ENCODE measurements at regions not wholly inside any gene's neighbourhood (a gene's known extent, or its start where the extent isn't known, plus 50 kb on each side); places are given as distances from the start of the nearest gene placed in this dataset.

- no peak for DNase-seq
- no peaks in the 10 kb centered on the region for H3K36me3 ChIP-seq (replicated peaks; ENCODE audit: insufficient read depth, low read length)
- H3K9ac ChIP-seq (ENCODE audit: low read length): no peak overlapping the region
- no peak overlapping the region for H3K4me2 ChIP-seq (ENCODE audit: low read depth, low read length)
- H3K27me3 ChIP-seq (replicated peaks; ENCODE audit: insufficient read depth, low read length): no peaks in the 10 kb centered on the region
- H2AFZ ChIP-seq (ENCODE audit: low read length): no peak overlapping the region
- no peak overlapping the region for H3K4me3 ChIP-seq (ENCODE audit: low read length)
- no peaks in the 10 kb centered on the region for H3K9me3 ChIP-seq (replicated peaks; ENCODE audit: insufficient read depth, low read length)
- H3K9me2 ChIP-seq (replicated peaks; ENCODE audit: insufficient read depth, low read length): no peaks in the 10 kb centered on the region
- TF ChIP-seq EZH2phosphoT487 (IDR thresholded peaks at IDR 0.05; ENCODE audit: low read length) (no peak), CTCF (IDR thresholded peaks at IDR 0.05; ENCODE audit: low read length) (no peak), EZH2 (optimal IDR thresholded peaks at IDR 0.05; ENCODE audit: low read depth, low read length) (no peak)
- H4K20me1 ChIP-seq (ENCODE audit: insufficient read depth, low read length): no peaks in the 10 kb centered on the region
- no peaks in the 10 kb centered on the region for H3F3A ChIP-seq (ENCODE audit: insufficient read depth, low read length)
- no peak overlapping the region for H3K27ac ChIP-seq (ENCODE audit: low read length)
- no peaks in the 10 kb centered on the region for H3K79me2 ChIP-seq (ENCODE audit: low read length)
- peaks cover 11% of the 10 kb centered on the region for H3K4me1 ChIP-seq (ENCODE audit: low read length)
Observed at GRCh38 chr6:12228447-12229146, 61.6 kb upstream of the EDN1 start.

- H3F3A ChIP-seq (ENCODE audit: insufficient read depth, low read length): no peaks in the 10 kb centered on the region
- H3K4me2 ChIP-seq (ENCODE audit: low read depth, low read length): no peak overlapping the region
- H3K9ac ChIP-seq (ENCODE audit: low read length): no peak overlapping the region
- no peaks in the 10 kb centered on the region for H3K9me2 ChIP-seq (replicated peaks; ENCODE audit: insufficient read depth, low read length)
- H3K4me1 ChIP-seq (ENCODE audit: low read length): peaks cover 18% of the 10 kb centered on the region
- H3K27me3 ChIP-seq (replicated peaks; ENCODE audit: insufficient read depth, low read length): no peaks in the 10 kb centered on the region
- H3K79me2 ChIP-seq (ENCODE audit: low read length): no peaks in the 10 kb centered on the region
- H4K20me1 ChIP-seq (ENCODE audit: insufficient read depth, low read length): no peaks in the 10 kb centered on the region
- no peak overlapping the region for H3K27ac ChIP-seq (ENCODE audit: low read length)
- no peak overlapping the region for H2AFZ ChIP-seq (ENCODE audit: low read length)
- DNase-seq: no peak
- H3K4me3 ChIP-seq (ENCODE audit: low read length): no peak overlapping the region
- no peaks in the 10 kb centered on the region for H3K36me3 ChIP-seq (replicated peaks; ENCODE audit: insufficient read depth, low read length)
- TF ChIP-seq CTCF (IDR thresholded peaks at IDR 0.05; ENCODE audit: low read length) (no peak), EZH2phosphoT487 (IDR thresholded peaks at IDR 0.05; ENCODE audit: low read length) (no peak), EZH2 (optimal IDR thresholded peaks at IDR 0.05; ENCODE audit: low read depth, low read length) (no peak)
- H3K9me3 ChIP-seq (replicated peaks; ENCODE audit: insufficient read depth, low read length): no peaks in the 10 kb centered on the region
Observed at GRCh38 chr6:12229332-12229731, 60.8 kb upstream of the EDN1 start.

- Histone ChIP-seq H3K9me3 (replicated peaks; ENCODE audit: insufficient read depth, low read length) (no peaks in the 10 kb centered on the region), H3K27me3 (replicated peaks; ENCODE audit: insufficient read depth, low read length) (no peaks in the 10 kb centered on the region), H3K4me3 (ENCODE audit: low read length) (no peak overlapping the region), H3K9me2 (replicated peaks; ENCODE audit: insufficient read depth, low read length) (no peaks in the 10 kb centered on the region), H4K20me1 (ENCODE audit: insufficient read depth, low read length) (no peaks in the 10 kb centered on the region), H3K36me3 (replicated peaks; ENCODE audit: insufficient read depth, low read length) (no peaks in the 10 kb centered on the region), H3K4me1 (ENCODE audit: low read length) (peaks cover 19% of the 10 kb centered on the region), H3K9ac (ENCODE audit: low read length) (no peak overlapping the region), H3K27ac (ENCODE audit: low read length) (no peak overlapping the region), H3K4me2 (ENCODE audit: low read depth, low read length) (no peak overlapping the region), H3K79me2 (ENCODE audit: low read length) (no peaks in the 10 kb centered on the region), H3F3A (ENCODE audit: insufficient read depth, low read length) (no peaks in the 10 kb centered on the region), H2AFZ (ENCODE audit: low read length) (no peak overlapping the region)
- no peak for TF ChIP-seq EZH2 (optimal IDR thresholded peaks at IDR 0.05; ENCODE audit: low read depth, low read length)
- TF ChIP-seq EZH2phosphoT487 (IDR thresholded peaks at IDR 0.05; ENCODE audit: low read length): no peak
- no peak for TF ChIP-seq CTCF (IDR thresholded peaks at IDR 0.05; ENCODE audit: low read length)
- no peak for DNase-seq
Observed at GRCh38 chr6:12230523-12230922, 59.6 kb upstream of the EDN1 start.
